GM12878 (cell line): ENCODE measurements at regions not wholly inside any gene's neighbourhood (a gene's known extent, or its start where the extent isn't known, plus 50 kb on each side); places are given as distances from the start of the nearest gene placed in this dataset.
"Not testable (repeated sequence)": the region's sequence is repeated elsewhere in the genome, so short reads cannot be mapped to it uniquely, and the experiment has no call there.

Source experiments
- ATAC-seq: fragments of 200-7000 bp; cut with Tn5 transposase; 3 replicates; pipeline ENCODE4 v1.9.1; 2020; ENCODE audit warnings: mild to moderate bottlenecking, moderate library complexity
- BruUV-seq: library from RNA; stranded (reverse); fragments of 400-500 nt; replicated peaks from 2 replicates; lab custom pipeline; 2021; lab: Mats Ljungman, UMichigan
- CTCF ChIA-PET: fragments of 300-600 bp; sonication (Branson Sonifier 250); formaldehyde crosslinking; extraction: SDS; loops from one replicate; lab custom pipeline; 2021; ENCODE audit warnings: inconsistent platforms; lab: Yijun Ruan, JAX
- POLR2A ChIA-PET: fragments of 350-600 bp; formaldehyde crosslinking; extraction: SDS; loops from one replicate; lab custom pipeline; 2021; ENCODE audit warnings: inconsistent platforms; lab: Charles Lee
- RAD21 ChIA-PET: fragments of 300-600 bp; sonication (Branson Sonifier 250); formaldehyde crosslinking; loops from one replicate; lab custom pipeline; 2023; ENCODE audit warnings: antibody characterized with exemption; ENCODE audit not compliant: unreplicated experiment; lab: Charles Lee
- SMC1A ChIA-PET: fragments of 300-600 bp; sonication (Branson Sonifier 250); formaldehyde crosslinking; loops from one replicate; lab custom pipeline; 2023; ENCODE audit not compliant: unreplicated experiment, uncharacterized antibody; lab: Charles Lee
- DNase-seq: peaks from one replicate; pipeline ENCODE4 v3.0.0-alpha.2; 2011; ENCODE audit warnings: low read depth, low spot score
- FAIRE-seq: peaks from 3 replicates; lab custom pipeline; 2011; peaks lifted over from hg19 to GRCh38; lab: Jason Lieb, UNC
- H2AFZ ChIP-seq: 2 replicates; pipeline ENCODE4 v1.6.0; 2011; ENCODE audit warnings: low read depth, low read length, control low read depth; ENCODE audit not compliant: control insufficient read depth
- H3K27ac ChIP-seq: 2 replicates; pipeline ENCODE4 v1.5.1; 2011; ENCODE audit warnings: control low read depth; ENCODE audit not compliant: control insufficient read depth, insufficient read depth
- H3K27me3 ChIP-seq, 2 experiments: replicated peaks in 1 of 2; 2 replicates each; pipeline versions ENCODE4 v1.6.0 to v1.6.1; 2011; ENCODE audit warnings: low read length in 1 of 2; ENCODE audit not compliant: control insufficient read depth in 2 of 2, insufficient read depth in 2 of 2
- H3K36me3 ChIP-seq, 2 experiments: 2 replicates each; pipeline ENCODE4 v1.5.1; 2011; ENCODE audit warnings: low read length in 1 of 2; ENCODE audit not compliant: control insufficient read depth in 2 of 2, insufficient read depth in 2 of 2
- H3K4me1 ChIP-seq: 2 replicates; pipeline ENCODE4 v1.6.1; 2011; ENCODE audit warnings: mild to moderate bottlenecking, low read length, moderate library complexity, mixed read lengths; ENCODE audit not compliant: control insufficient read depth, insufficient read depth
- H3K4me2 ChIP-seq: 2 replicates; pipeline ENCODE4 v1.6.0; 2011; ENCODE audit warnings: control low read depth; ENCODE audit not compliant: control insufficient read depth, insufficient read depth
- H3K4me3 ChIP-seq: fragments of 200-600 bp; sonication (generic); 2 replicates; pipeline ENCODE4 v1.5.1; 2016
- H3K79me2 ChIP-seq: 2 replicates; pipeline ENCODE4 v1.6.0; 2011; ENCODE audit warnings: low read length; ENCODE audit not compliant: control insufficient read depth, insufficient read depth
- H3K9ac ChIP-seq: 2 replicates; pipeline ENCODE4 v1.8.0; 2011; ENCODE audit warnings: low read length, control low read depth, mixed read lengths; ENCODE audit not compliant: control insufficient read depth, insufficient read depth
- H3K9me3 ChIP-seq: replicated peaks from 3 replicates; pipeline ENCODE4 v1.5.1; 2011; ENCODE audit warnings: mild to moderate bottlenecking, low read length; ENCODE audit not compliant: control insufficient read depth, insufficient read depth
- H4K20me1 ChIP-seq: 2 replicates; pipeline ENCODE4 v1.6.0; 2011; ENCODE audit not compliant: control insufficient read depth, insufficient read depth
- MLLT1 ChIP-seq: fragments of 450-650 bp; IDR thresholded peaks from 2 replicates; pipeline ENCODE4 v1.6.1; 2016; ENCODE audit warnings: mild to moderate bottlenecking
- WGBS: methylation state at CpG from one replicate; pipeline ENCODE4 v1.1.6; 2016; ENCODE audit warnings: low lambda C conversion rate; ENCODE audit not compliant: insufficient replicate concordance, insufficient coverage; ENCODE audit errors: missing lambda C conversion rate; 5-methylcytosine and 5-hydroxymethylcytosine counted together
- in situ Hi-C: fragments of 300-500 bp; cut with MboI; formaldehyde crosslinking; loops from 9 replicates; pipeline ENCODE4 v1.14.3; 2018; ENCODE audit warnings: mixed read lengths
- intact Hi-C: fragments of 100-400 bp; cut with micrococcal nuclease; formaldehyde crosslinking; loops from one replicate; pipeline ENCODE4 v1.14.2; 2022; ENCODE audit not compliant: unreplicated experiment

DNA sequence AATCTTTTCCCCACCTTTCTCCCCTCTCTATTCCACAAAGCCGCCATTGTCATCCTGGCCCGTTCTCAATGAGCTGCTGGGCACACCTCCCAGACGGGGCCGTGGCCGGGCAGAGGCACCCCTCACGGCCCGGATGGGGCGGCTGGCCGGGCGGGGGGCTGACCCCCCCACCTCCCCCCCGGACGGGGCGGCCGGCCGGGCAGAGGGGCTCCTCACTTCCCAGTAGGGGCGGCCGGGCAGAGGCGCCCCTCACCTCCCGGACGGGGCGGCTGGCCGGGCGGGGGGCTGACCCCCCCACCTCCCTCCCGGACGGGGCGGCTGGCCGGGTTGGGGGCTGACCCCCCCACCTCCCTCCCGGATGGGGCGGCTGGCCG lies 85.6 kb downstream of the OR2B2 start:
- FAIRE-seq, H3K4me3 ChIP-seq, in situ Hi-C loops, BruUV-seq, H3K27me3 ChIP-seq, SMC1A ChIA-PET, H2AFZ ChIP-seq, DNase-seq, CTCF ChIA-PET, H3K27ac ChIP-seq, H3K79me2 ChIP-seq, H3K4me2 ChIP-seq, H3K9me3 ChIP-seq, ATAC-seq, H3K4me1 ChIP-seq, POLR2A ChIA-PET, H3K36me3 ChIP-seq, H3K9ac ChIP-seq, intact Hi-C loops, RAD21 ChIA-PET, H4K20me1 ChIP-seq: not testable (repeated sequence)
- 69% methylated on average over 5 of the region's 30 CpGs for WGBS

GRCh38 chr6:27825848-27826611 lies 86.2 kb downstream of the OR2B2 start:
- DNase-seq, H2AFZ ChIP-seq: not testable (repeated sequence)
- TF ChIP-seq MLLT1 = peak; percentile 59
- TF ChIP-seq, all 136 proteins: peak for 1; not testable (repeated sequence) for 135
- H3K9ac ChIP-seq, H3K9me3 ChIP-seq, intact Hi-C loops, ATAC-seq, H3K4me1 ChIP-seq, in situ Hi-C loops, H3K36me3 ChIP-seq, H4K20me1 ChIP-seq, H3K27me3 ChIP-seq, FAIRE-seq, BruUV-seq, H3K4me3 ChIP-seq, H3K79me2 ChIP-seq, H3K4me2 ChIP-seq: not testable (repeated sequence)
- POLR2A ChIA-PET = interaction anchor here (1.5 to 7.8 kb wide), 2 partner anchors 8 to 69 kb away, joined by 6 to 125 read pairs; a partner anchor contains a TSS
- CTCF ChIA-PET = interaction anchor here (1.0 to 8.0 kb wide), 3 partner anchors 11 to 530 kb away, joined by 4 to 168 read pairs (median 31); a partner anchor contains a TSS
- RAD21 ChIA-PET = interaction anchor here (1.4 kb wide), 1 partner anchor 9 kb away, joined by 5 read pairs; no protein-coding TSS in a partner anchor
- peak overlapping the region; percentile 96; the same call in 1 of the 2 replicates for H3K27ac ChIP-seq
- 90% methylated on average over 15 of the region's 15 CpGs for WGBS
- SMC1A ChIA-PET = interaction anchor here (9.2 kb wide), 1 partner anchor 69 kb away, joined by 160 read pairs; a partner anchor contains a TSS
